Eye (tissue), 1 donor: ENCODE measurements at regions not wholly inside any gene's neighbourhood (a gene's known extent, or its start where the extent isn't known, plus 50 kb on each side); places are given as distances from the start of the nearest gene placed in this dataset.

Experiments used
- DNase-seq: peaks from one replicate; pipeline ENCODE4 v3.0.0-alpha.2; 2015

DNA sequence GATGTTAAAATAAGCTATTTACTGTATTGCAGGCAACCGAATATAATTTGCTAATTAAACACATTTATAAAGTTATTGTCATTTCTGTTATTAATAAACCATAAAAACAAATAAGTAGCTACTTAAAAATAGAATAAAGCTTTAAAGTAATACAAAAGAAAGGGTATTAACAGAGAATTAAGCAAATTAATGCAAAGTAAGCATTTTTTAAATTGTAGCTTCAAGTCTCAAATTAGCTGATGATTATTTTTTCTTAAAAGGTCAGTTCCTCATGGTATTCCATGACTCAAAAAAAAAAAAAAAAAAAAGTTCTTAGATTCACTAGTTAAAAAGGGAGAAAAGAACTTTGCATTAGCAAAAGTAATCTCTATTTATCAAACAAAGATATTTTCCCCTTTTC lies 292.5 kb downstream of the SLITRK1 start:
- no peak for DNase-seq

DNA sequence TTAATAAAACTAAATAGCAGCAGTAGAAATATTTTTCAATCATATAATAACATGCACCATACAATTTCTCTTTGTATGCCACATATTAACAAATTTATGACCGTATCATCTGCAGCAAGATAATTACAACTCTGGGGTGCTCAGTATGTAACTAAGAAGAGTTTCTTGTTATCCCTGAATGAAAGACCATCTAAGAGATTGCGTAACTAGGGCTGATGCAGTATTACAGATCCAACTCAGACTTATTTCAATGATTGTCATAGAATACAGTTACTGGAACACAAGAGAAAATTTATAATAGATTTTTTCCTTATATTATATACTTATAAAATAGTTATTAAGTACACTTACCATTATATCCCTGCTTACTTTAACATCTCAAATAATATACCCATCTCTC lies 305.1 kb downstream of the SLITRK1 start:
- no peak for DNase-seq

DNA sequence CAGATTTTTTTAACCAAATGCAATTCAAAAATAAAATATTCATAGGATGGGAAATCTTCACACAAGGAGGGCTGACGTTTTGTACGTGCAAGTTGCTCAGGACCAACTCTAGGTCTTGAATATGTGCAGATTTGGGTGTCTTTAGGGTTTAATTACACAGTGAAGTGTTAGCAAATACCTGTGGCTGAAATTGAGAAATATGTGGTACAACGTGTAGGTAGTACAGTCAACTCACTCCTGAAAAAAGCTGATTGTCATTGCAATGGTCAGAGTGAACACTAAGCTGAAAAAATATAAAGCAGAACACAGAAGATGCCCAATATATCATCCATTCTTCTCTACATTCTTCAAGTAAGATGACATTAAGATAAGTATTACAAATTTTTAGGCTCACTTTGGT lies 314.3 kb downstream of the SLITRK1 start:
- no peak for DNase-seq

DNA sequence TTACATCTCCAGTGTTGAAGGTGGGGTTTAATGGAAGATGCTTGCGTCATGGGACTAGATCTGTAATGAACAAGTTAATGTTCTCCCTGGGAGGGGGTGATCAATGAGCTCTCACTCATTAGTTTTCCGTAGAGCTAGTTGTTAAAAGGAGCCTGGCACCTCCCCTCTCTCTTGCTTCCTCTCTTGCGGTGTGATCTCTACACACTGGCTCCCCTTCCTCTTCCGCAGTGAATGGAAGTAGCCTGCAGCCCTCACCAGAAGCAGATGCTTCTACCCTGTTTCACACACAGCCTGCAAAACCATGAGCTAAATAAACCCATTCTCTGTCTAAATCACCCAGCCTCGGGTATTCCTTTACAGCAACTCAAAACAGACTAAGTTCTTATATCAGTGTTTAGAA lies 318.8 kb downstream of the SLITRK1 start:
- no peak for DNase-seq

DNA sequence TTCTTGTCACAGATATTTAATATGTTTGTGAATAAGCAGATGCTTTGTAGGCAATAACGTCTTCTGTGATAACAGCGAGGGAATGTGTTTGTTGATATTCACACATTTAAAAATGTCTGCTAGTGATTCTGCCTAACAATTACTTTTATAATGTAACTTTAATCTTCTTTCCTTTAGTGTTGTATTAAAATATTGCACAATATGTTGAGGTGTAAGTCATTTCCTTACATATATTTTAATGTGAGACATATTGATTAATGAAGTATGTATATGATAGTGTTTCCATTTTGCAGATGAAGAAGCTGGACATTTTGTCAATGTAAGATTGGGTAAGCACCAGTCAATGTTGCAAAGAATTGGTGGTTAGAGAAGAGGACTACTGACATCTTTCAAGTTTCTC lies 324.4 kb downstream of the SLITRK1 start:
- DNase-seq = no peak

DNA sequence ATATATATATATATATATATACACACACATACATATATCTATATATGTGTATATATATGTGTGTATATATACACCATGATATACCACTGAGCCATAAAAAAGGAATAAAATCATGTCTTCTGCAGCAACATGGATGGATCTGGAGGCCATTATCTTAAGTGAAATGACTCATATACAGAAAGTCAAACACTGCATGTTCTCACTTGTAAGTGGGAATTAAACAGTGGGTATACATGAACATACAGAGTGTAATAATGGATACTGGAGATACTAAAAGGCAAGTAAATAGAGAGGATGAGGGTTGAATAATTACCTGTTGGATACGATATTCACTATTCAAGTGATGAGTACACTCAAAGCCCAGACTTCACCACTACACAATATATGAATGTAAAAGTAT lies 332.6 kb downstream of the SLITRK1 start:
- DNase-seq = no peak

DNA sequence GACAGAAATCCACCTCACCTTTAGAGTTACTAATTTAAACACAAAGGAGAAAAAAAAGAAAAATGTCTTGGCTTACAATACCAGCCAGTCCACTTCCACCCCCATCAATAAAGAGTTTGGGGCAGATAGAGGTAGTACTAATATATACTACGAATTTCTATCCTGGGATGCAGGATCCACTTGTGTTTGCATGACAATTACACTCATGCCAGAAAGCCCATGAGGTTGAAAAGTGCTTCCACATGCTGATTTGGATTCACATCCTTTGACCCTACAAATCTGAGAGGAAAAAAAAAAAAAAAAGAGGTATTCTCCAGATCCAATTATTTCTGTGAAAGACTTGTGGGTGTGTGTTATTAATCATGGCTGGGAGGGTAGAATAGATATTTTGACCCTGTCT lies 335.2 kb downstream of the SLITRK1 start:
- no peak for DNase-seq

DNA sequence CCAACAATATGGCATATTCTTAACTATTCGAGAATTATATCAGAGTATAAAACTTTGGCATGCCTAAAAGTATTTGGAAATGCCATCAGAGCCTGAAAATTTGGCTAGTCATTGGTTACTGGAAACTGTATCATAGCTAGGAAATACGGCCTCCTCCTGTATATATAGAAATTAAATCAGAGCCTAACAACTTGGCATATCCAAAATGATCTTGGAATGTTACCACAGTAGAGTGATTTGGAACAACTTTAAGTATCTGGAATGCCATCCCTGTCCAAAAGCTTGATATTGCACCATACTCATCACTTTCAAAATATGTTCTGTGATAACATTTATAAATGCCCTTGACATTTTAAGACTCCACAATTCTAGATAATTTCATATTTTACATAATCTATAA lies 335.8 kb downstream of the SLITRK1 start:
- no peak for DNase-seq

DNA sequence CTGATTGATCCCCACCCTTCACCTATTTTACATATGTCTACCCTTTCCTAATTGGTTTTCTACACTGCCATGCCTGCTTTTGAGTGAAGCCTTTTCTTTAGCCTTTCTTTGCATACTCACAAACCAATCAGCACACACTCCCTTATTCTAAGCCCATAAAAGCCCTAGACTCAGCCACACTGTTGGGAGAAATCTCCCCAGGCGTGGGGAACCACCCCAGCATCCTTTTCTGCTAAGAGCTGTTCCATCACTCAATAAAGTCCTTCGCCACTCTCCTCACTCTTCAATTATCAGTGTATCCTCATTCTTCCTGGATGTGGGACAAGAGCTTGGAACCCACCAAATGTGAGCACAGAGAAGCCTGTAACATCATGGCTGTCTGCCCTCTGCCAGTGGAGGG lies 343.6 kb downstream of the SLITRK1 start:
- DNase-seq = no peak

DNA sequence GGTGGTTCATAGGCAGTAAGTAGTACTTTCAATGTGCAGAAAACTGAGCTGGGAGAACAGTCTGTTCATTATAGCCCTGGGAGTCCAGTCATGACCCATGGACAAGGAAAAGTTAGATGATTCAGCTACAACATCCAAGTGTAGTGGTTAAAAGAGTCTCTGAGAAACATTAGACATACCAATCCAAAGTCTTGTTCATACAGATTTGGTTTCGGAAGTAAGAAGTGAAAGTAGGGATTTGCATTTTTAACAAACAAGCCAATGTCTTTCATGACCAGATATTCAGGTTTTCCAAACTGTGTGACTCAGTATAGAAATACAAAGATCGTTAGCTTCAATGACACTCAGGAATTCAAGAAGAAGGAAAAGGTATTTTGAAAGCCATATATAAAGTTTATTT lies 345.3 kb downstream of the SLITRK1 start:
- DNase-seq = no peak

DNA sequence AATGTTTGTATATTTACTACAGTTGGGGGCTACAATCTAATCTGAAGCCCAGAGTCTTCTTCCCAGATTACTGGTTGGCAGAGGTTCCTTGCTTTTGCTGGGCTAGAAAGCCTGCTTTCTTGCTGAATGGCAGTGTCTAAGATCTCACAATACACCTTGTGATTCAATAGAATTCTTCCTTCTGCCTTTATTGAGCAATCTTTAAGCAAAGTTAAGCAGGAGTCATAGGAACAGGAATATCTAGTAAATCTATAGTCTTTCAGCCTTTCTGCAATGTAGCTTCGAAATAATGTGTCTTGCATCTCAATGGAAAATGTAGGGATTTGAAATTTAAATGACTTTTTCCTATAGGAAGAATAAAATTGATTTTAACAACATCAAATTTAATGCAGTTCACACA lies 346.1 kb downstream of the SLITRK1 start:
- no peak for DNase-seq

DNA sequence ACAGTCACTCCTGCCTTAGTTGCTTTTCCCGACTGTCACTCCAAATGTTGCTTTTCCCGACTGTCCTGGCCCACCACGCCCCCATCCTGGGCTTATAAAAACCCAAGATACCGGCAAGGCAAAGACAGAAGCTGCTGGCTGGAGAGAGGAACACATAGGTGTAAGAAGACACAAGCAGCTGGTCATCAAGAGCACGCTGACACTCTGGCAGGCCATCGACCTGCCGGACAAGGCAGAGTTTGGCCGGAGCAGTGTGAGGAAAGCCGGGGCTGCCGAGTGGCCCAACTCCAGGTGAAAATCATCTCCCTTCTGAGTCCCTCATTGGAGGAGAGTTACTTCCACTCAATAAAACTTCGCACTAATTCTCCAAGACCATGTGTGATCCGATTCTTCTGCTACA lies 349.5 kb downstream of the SLITRK1 start:
- DNase-seq = no peak

DNA sequence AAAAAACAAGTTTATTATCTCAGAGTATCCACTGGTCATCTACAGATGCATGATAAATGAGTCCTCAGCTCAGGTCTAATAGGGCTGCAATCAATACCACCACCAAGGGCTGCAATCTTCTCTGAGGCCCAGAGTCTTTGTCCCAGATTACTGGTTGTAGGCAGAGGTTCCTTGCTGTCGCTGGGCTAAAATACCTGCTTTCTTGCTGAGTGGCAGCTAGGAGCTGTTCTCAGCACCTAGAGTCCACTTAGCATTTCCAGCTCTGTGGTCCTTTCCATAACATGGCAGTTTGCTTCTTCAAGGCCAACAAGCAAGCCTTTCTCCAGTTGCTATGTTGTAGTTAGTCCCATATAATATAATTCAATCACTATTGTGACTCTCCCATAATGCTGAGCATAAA lies 351.3 kb downstream of the SLITRK1 start:
- DNase-seq = no peak

DNA sequence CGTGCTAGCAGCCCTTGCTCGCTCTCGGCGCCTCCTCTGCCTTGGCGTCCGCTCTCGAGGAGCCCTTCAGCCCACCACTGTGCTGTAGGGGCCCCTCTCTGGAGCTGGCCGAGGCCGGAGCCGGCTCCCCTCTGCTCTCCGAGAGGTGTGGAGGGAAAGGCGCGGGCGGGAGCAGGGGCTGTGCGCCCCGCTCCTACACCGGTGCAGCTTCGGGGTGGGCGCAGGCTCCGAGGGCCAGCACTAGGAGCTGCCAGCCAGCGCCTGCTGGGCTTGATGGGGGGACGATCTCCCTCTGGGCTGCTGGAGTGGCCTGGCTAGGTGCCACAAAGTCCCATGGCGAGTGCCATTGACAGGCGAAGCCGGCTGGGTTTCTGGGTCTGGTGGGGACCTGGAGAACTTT lies 365.5 kb downstream of the SLITRK1 start:
- no peak for DNase-seq

DNA sequence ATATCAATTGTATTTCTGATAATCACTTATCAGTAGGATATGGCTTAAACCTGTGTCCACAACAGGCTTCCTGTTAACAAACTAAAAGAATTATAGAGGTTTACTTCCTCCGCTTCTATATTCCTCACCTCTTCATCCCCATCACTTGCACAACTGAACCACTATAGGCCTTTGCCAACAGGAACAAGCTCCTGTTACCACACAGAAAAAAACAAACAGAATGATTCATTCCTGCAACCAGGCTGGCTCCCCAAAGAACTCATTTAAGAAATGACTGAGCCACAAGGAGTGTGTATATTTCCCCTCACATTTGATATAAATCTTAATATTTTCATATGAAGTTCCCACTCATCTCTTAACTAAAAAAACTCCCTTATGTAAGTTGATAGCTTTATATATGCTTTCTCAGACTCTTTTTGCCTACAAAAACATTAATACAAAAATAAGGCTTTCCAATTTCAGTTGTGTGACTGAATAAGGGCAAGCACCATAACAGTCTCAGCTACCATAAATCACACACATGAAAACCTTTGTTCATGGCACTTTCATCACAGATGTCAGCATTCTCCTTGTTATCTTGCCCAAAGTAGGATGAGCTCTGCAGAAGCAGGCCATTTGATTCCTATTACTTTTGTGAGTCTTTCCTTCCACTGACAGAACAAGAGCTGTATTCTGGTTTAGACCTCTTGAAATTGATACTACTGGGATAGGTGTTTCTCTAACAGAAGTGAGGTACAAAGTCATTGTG lies 366.8 kb downstream of the SLITRK1 start:
- DNase-seq = no peak

DNA sequence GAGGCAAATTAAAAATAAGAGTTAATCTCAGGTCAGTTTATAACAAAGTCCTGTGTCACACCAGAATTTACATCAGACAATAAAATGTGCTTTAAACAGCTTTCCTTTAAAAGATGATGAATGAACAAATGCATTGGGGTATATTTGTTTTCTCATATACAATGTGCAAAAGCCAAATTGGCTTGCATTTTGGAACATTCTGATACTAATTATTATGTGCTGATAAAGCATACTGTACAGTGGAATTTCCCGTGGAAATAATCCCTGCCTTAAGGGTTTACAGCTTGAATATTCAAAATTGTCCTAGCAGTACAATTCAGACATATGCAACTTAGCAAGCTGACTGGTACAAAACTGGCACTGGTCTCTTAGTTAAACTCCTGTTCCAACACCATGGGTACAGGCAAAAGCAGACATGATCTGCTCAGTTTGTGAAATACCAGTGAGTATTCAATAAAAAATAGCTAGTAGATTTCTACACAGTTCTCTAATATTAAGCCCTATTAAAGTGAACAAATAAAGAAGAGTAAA lies 373.4 kb downstream of the SLITRK1 start:
- DNase-seq = peak; percentile 20

DNA sequence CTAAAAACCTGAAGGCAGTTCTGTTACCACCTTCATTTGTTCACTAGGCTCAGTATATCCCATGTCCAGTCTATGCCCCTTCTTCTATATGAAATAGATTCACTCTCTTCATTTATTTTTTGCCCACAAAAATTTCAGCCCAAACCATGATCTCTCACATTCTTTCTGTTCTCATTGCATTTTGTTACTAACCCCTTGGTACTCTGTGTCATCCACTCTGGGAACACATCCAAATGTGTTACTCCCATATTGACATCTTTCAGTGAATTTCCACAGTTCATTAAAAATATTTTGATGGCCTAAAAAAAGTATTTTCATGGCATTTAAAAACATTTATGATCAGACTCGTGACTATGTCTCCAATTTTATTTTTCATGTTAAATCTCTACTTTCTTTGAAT lies 378.9 kb downstream of the SLITRK1 start:
- no peak for DNase-seq

DNA sequence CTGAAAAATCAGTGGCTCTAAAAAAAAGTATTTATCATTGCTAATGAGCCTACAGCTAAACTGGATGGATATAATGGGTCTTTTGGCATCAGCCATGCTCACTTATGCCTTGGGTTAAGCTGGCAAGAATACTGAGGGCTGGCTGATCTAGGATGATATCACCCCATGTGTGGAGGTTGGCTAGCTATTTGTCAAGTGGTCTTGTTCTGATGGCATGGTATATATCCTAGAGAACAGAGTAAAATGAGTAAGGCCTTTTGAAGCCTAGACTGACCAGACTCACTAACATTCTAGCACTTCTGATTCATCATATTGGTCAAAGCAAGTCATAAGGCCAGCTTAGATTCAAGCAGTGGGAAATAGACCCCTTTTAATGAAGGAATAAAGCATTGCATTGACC lies 383.0 kb downstream of the SLITRK1 start:
- DNase-seq = no peak

DNA sequence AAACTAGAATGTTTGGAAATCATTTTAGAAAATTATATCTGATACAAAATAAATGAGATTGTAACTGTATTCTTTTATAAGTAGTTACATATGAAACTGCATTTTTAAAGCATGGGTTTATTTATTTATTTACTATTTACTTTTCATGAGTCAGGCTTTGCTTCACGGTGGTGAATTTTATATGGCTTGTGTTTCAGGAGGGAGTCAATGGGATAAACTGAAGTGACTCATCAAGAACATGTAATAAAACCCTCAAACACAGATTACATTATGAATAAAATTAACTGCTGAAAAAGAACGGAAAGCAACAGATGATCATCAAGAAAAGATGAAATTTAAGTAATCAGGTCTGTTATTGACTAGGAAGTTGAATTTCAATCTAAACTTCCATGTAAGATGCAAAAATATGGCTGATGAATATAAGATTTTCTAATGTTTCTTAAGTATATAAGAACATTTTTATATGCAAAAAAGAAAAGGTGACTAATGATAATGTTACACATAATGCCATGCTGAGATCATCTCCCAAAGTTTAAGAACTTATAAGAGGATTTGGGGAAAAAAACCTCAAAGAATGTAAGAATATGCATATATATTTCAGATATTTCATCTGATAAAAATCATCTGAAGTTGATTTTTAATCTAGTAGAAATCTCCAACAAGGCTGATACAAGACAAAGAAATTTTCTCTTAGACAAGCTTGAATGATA lies 383.6 kb downstream of the SLITRK1 start:
- DNase-seq = no peak

DNA sequence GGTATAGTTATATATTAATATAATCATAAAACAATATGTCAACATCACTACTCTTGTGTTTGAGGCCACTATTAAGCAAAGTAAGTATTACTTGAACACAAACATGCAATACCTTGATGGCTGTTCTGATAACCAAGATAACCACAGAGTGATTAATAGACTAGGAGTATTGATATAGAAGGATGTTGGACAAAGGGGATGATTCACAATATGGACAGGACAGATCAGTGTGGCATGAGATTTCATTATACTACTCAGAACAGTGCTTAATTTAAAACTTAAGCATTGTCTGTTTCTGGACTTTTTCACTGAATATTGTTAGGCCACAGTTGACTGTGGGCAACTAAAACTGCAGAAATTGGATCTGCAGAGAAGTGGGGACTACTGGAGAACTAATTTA lies 384.2 kb downstream of the SLITRK1 start:
- no peak for DNase-seq

DNA sequence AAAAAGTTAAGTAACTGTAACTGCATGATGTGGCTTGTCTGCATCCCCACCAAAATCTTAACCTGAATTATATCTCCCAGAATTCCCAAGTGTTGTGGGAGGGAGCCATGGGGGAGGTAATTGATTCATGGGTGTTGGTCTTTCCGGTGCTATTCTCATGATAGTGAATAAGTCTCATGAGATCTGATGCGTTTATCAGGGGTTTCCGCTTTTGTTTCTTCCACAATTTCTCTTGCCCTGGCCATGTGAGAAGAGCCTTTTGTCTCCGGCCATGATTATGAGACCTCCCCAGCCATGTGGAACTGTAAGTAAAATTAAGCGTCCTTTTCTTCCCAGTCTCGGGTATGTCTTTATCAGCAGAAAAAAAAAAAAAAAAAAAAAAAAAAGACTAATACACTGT lies 385.8 kb downstream of the SLITRK1 start:
- DNase-seq = no peak

DNA sequence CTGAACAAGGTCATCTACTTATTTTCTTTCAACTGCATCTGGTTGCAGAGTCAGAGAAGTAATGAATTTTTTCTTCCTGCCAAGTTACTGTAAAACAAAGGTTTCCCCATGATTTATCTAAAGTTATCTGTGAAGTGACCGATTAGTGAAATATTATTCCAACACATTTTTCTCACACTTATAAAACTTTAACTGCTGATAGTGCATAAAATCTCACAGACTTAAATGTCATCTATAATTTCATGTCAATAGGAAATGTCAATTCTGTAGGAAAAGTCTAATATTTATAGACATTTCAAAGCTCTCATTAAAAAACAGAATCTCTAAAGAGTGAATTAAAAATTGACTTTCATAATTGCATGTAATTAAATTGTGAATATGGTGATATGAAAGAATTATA lies 397.2 kb downstream of the SLITRK1 start:
- no peak for DNase-seq

DNA sequence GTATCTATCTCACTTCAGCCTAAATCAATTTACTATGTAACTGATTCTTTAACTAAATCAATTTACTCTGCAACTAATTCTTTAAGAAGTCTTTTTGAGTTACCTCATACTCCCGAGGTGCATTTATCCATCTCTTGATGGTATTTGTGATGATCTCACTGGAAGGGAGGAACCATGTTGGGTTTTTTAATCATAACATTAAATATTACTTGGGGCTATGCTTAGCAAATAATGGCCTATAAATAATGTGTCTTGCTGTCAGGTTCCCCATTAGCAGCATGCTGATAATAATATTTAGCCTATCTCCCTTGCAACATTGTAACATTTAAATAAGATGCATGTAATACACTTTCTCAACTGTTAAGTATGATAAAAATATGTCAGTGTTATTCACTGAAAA lies 411.3 kb downstream of the SLITRK1 start:
- DNase-seq = no peak

DNA sequence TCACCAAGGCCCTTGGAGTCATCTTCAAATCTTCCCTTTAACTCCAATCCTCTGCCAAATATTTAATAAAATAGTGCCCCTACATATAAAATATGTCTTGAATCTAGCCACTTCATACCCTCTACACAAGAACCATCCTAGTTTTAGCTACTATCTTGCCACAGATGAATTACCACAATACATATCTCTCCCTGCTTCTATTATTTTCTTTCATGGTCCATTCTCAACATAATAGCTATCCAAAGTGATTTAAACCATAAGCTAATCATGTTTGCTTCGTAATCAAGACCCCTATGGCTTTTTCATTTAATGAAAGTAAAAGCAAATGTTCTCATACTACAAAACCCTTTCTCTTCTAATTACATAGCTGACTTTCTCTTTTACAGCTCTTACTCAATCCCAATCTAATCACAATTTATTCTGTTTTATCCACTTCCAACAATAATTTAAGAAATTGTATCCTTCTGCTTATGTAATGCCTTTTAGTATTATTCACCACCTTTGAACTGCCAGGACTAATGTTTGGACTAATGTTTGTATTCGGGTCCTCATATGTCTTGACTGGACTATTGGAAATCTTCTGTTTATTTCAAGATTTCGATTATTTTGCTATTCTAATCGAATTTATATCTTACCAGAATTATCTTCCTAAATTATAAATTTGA lies 412.0 kb downstream of the SLITRK1 start:
- no peak for DNase-seq
